ENCODE measurements at regions not wholly inside any gene's neighbourhood (a gene's known extent, or its start where the extent isn't known, plus 50 kb on each side); places are given as distances from the start of the nearest gene placed in this dataset.

GRCh38 chr3:5585085-5585484 lies 397.6 kb downstream of the EDEM1 start:
- no peak for TF ChIP-seq GATA2 (IDR thresholded peaks at IDR 0.05; ENCODE audit: low read depth, low read length)
- no peak for TF ChIP-seq GATA3 (IDR thresholded peaks at IDR 0.05; ENCODE audit: low read depth, low read length)
